CD4-positive, alpha-beta T cell treated with Interleukin-10 for 1 hour (primary cell): ENCODE measurements at regions not wholly inside any gene's neighbourhood (a gene's known extent, or its start where the extent isn't known, plus 50 kb on each side); places are given as distances from the start of the nearest gene placed in this dataset.

ENCODE experiments used
- DNase-seq: peaks from one replicate; pipeline ENCODE4 v3.0.0-alpha.2; 2020

GRCh38 chr20:60334911-60335310 is 376.7 kb downstream of the CDH26 start:
- DNase-seq: no peak

GRCh38 chr20:60338556-60338955 is 380.3 kb downstream of the CDH26 start:
- no peak for DNase-seq

GRCh38 chr20:60339738-60340137 is 381.5 kb downstream of the CDH26 start:
- no peak for DNase-seq

GRCh38 chr20:60340232-60340631 is 382.0 kb downstream of the CDH26 start:
- DNase-seq: no peak

GRCh38 chr20:60341062-60341461 is 382.8 kb downstream of the CDH26 start:
- DNase-seq: no peak

GRCh38 chr20:60345106-60345505 is 386.9 kb downstream of the CDH26 start:
- DNase-seq: no peak

- no peak for DNase-seq
Measured at GRCh38 chr20:60349418-60349817, 391.2 kb downstream of the CDH26 start.

GRCh38 chr20:60352017-60352416 is 393.8 kb downstream of the CDH26 start:
- DNase-seq: no peak

GRCh38 chr20:60352596-60352995 is 394.4 kb downstream of the CDH26 start:
- no peak for DNase-seq

- no peak for DNase-seq
Measured at GRCh38 chr20:60354024-60354580, 395.9 kb downstream of the CDH26 start.

GRCh38 chr20:60358101-60358500 is 399.9 kb downstream of the CDH26 start:
- DNase-seq: no peak

GRCh38 chr20:60359010-60359409 is 400.8 kb downstream of the CDH26 start:
- DNase-seq: no peak

- no peak for DNase-seq
Measured at GRCh38 chr20:60361761-60362395, 403.7 kb downstream of the CDH26 start.

GRCh38 chr20:60362531-60362930 is 404.3 kb downstream of the CDH26 start:
- DNase-seq: no peak

- DNase-seq: no peak
Measured at GRCh38 chr20:60363698-60364097, 405.5 kb downstream of the CDH26 start.

- no peak for DNase-seq
Measured at GRCh38 chr20:60365064-60365666, 406.9 kb downstream of the CDH26 start.

- no peak for DNase-seq
Measured at GRCh38 chr20:60365882-60366281, 407.7 kb downstream of the CDH26 start.

GRCh38 chr20:60371384-60371783 is 413.2 kb downstream of the CDH26 start:
- DNase-seq: no peak

GRCh38 chr20:60372275-60372674 is 414.1 kb downstream of the CDH26 start:
- no peak for DNase-seq

- DNase-seq: no peak
Measured at GRCh38 chr20:60372822-60373221, 414.6 kb downstream of the CDH26 start.

- DNase-seq: no peak
Measured at GRCh38 chr20:60378620-60379019, 420.4 kb downstream of the CDH26 start.

GRCh38 chr20:60381643-60382400 is 423.6 kb downstream of the CDH26 start:
- DNase-seq: no peak

GRCh38 chr20:60389441-60389840 is 431.2 kb downstream of the CDH26 start:
- DNase-seq: no peak

- no peak for DNase-seq
Measured at GRCh38 chr20:60389882-60390281, 431.7 kb downstream of the CDH26 start.
